Peyer's patch (tissue), 4 donors: ENCODE measurements at regions not wholly inside any gene's neighbourhood (a gene's known extent, or its start where the extent isn't known, plus 50 kb on each side); places are given as distances from the start of the nearest gene placed in this dataset.

Experiments
- POLR2A ChIP-seq, 2 donors: fragments of 450-650 bp; IDR thresholded peaks; one replicate each; pipeline ENCODE4 v1.5.1; 2017; ENCODE audit warnings: antibody characterized with exemption in 2 of 2, mild to moderate bottlenecking in 2 of 2, moderate library complexity in 2 of 2
- TF ChIP-seq, protein P1 (sequence below), 6 experiments: fragments of 450-650 bp in 4 of 6; fragments of 200-600 bp in 2 of 6; sonication (generic) in 1 of 6; IDR thresholded peaks; one replicate each; pipeline ENCODE4 v1.5.1; 2017 to 2019; ENCODE audit warnings: antibody characterized with exemption in 6 of 6, mild to moderate bottlenecking in 3 of 6, moderate library complexity in 1 of 6

DNA sequence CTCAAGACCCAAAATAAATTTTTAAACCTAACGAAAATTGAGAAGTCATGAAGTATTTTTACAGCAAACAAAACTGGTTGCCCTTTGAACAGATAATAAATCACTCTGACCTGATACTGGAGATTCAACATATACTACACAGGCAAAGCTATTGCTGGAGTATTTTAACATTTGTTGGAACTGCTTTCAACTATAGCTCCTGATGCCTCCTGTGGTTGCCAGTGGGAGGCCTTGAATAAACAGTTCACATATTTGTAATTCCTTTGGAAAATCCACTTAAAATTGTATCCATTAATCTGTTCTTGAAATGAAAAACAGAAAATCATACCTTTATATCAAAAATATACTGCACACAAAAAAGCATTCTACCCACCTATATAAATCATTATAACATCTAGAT lies 605.1 kb downstream of the KCTD8 start:
- no peak for TF ChIP-seq POLR2A (IDR thresholded peaks at IDR 0.05)
- TF ChIP-seq, protein P1, sequence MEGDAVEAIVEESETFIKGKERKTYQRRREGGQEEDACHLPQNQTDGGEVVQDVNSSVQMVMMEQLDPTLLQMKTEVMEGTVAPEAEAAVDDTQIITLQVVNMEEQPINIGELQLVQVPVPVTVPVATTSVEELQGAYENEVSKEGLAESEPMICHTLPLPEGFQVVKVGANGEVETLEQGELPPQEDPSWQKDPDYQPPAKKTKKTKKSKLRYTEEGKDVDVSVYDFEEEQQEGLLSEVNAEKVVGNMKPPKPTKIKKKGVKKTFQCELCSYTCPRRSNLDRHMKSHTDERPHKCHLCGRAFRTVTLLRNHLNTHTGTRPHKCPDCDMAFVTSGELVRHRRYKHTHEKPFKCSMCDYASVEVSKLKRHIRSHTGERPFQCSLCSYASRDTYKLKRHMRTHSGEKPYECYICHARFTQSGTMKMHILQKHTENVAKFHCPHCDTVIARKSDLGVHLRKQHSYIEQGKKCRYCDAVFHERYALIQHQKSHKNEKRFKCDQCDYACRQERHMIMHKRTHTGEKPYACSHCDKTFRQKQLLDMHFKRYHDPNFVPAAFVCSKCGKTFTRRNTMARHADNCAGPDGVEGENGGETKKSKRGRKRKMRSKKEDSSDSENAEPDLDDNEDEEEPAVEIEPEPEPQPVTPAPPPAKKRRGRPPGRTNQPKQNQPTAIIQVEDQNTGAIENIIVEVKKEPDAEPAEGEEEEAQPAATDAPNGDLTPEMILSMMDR (IDR thresholded peaks at IDR 0.05) = no peak
